Colonic mucosa (tissue), 4 donors: ENCODE measurements at regions not wholly inside any gene's neighbourhood (a gene's known extent, or its start where the extent isn't known, plus 50 kb on each side); places are given as distances from the start of the nearest gene placed in this dataset.

Experiments
- DNase-seq: peaks from one replicate; pipeline ENCODE4 v3.0.0-alpha.2; 2020
- H3K27ac ChIP-seq: fragments of 200-600 bp; one replicate; pipeline ENCODE4 v1.8.0; 2021
- H3K27me3 ChIP-seq: fragments of 200-600 bp; one replicate; pipeline ENCODE4 v1.8.0; 2021
- H3K36me3 ChIP-seq: fragments of 200-600 bp; one replicate; pipeline ENCODE4 v1.8.0; 2021
- H3K4me1 ChIP-seq: fragments of 200-600 bp; one replicate; pipeline ENCODE4 v1.8.0; 2021; ENCODE audit warnings: mild to moderate bottlenecking
- H3K4me3 ChIP-seq: fragments of 200-600 bp; one replicate; pipeline ENCODE4 v1.8.0; 2021
- H3K9ac ChIP-seq, 2 donors: one replicate each; pipeline ENCODE4 v1.7.0; 2013; ENCODE audit warnings: control low read depth in 2 of 2, low read depth in 2 of 2, low read length in 2 of 2
- H3K9me3 ChIP-seq: fragments of 200-600 bp; one replicate; pipeline ENCODE4 v1.8.0; 2021
- intact Hi-C: fragments of 100-400 bp; cut with DNase I; formaldehyde crosslinking; loops from one replicate; pipeline ENCODE4 v1.14.1; 2022
- TF ChIP-seq, protein P1 (sequence below): fragments of 200-600 bp; IDR thresholded peaks from one replicate; pipeline ENCODE4 v1.8.0; 2022; ENCODE audit warnings: antibody characterized with exemption, mild to moderate bottlenecking
- donor health status: healthy.
- donor health status: DM: no; HTN: no; CAD: no.
- donor health status: DM: no; HTN: no; CAD: no.

DNA sequence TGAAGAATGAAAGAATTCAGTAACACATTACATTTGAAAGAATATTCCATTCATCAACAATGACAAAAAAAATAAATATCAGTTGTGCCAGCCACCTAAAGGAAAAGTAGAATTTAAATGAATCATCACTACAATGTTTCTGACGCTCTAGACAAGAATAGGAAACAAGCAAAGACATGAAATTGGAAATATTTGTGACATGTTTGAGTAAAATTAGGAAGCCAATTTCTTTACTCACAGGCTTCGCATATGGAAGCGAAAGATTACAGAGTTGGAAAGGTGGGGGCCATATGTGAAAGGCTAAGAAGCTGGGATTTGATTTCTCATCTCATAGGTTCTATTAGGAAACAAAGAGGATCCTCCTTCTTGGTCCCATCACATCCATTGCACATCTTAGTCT, 279.0 kb downstream of the IPO8 start:
- H3K4me1 ChIP-seq = no peaks in the 10 kb centered on the region
- TF ChIP-seq, protein P1, sequence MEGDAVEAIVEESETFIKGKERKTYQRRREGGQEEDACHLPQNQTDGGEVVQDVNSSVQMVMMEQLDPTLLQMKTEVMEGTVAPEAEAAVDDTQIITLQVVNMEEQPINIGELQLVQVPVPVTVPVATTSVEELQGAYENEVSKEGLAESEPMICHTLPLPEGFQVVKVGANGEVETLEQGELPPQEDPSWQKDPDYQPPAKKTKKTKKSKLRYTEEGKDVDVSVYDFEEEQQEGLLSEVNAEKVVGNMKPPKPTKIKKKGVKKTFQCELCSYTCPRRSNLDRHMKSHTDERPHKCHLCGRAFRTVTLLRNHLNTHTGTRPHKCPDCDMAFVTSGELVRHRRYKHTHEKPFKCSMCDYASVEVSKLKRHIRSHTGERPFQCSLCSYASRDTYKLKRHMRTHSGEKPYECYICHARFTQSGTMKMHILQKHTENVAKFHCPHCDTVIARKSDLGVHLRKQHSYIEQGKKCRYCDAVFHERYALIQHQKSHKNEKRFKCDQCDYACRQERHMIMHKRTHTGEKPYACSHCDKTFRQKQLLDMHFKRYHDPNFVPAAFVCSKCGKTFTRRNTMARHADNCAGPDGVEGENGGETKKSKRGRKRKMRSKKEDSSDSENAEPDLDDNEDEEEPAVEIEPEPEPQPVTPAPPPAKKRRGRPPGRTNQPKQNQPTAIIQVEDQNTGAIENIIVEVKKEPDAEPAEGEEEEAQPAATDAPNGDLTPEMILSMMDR = no peak
- intact Hi-C loops = no loop called here

DNA sequence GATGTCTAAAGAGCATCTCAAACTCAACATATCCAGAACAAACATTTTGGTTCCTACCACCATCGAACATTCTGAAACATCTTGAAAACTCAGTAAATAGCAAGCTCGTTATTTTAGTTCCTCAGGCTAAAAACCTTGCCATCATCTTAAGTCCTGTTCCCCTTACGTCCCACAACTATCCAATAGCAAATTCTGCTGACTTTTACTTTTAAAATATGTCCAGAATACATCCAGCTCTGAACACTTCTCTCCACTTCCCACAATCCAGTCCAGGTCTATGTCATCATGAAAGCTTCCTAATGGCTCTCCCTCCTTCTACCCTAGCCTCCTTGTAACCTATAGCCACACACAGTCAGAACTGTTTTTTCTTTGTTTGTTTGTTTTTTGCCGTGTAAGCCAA, 279.9 kb downstream of the IPO8 start:
- no peak overlapping the region for H3K27ac ChIP-seq
- H3K27me3 ChIP-seq = no peaks in the 10 kb centered on the region
- TF ChIP-seq, protein P1 = no peak
- no peaks in the 10 kb centered on the region for H3K36me3 ChIP-seq
- DNase-seq = no peak
- intact Hi-C loops = no loop called here
- H3K9ac ChIP-seq = no peak overlapping the region
- H3K9me3 ChIP-seq = no peaks in the 10 kb centered on the region
- H3K4me3 ChIP-seq = no peak overlapping the region
- no peaks in the 10 kb centered on the region for H3K4me1 ChIP-seq

More for the DNA sequence above, 279.0 kb downstream of the IPO8 start:
- Histone ChIP-seq H3K4me3 (no peak overlapping the region), H3K9me3 (no peaks in the 10 kb centered on the region), H3K9ac (no peak overlapping the region), H3K27ac (no peak overlapping the region), H3K36me3 (no peaks in the 10 kb centered on the region), H3K27me3 (no peaks in the 10 kb centered on the region)
- no peak for DNase-seq

DNA sequence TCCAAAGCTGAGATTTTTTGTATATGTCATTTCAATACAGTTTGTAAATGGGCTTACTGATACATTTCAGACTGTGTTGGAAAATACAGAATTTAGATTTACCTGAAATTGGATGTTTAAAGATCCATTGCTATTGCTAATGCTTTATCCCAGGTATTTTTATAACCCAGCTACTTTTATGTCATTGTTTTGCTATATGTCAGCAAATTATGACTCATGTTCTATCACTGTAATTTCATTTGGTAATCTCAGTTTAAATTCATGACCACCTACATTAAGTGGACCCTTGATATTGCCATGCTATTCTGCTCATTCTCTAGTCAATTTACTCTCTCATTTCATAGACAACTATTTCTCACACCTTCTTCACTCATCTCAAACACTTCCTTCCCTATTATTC, 281.2 kb downstream of the IPO8 start:
- H3K27ac ChIP-seq = no peak overlapping the region
- H3K9me3 ChIP-seq = no peaks in the 10 kb centered on the region
- intact Hi-C loops = no loop called here
- DNase-seq = no peak
- no peaks in the 10 kb centered on the region for H3K27me3 ChIP-seq
- H3K4me3 ChIP-seq = no peak overlapping the region
- no peaks in the 10 kb centered on the region for H3K36me3 ChIP-seq
- H3K4me1 ChIP-seq = no peaks in the 10 kb centered on the region
- TF ChIP-seq, protein P1 = no peak
- no peak overlapping the region for H3K9ac ChIP-seq

DNA sequence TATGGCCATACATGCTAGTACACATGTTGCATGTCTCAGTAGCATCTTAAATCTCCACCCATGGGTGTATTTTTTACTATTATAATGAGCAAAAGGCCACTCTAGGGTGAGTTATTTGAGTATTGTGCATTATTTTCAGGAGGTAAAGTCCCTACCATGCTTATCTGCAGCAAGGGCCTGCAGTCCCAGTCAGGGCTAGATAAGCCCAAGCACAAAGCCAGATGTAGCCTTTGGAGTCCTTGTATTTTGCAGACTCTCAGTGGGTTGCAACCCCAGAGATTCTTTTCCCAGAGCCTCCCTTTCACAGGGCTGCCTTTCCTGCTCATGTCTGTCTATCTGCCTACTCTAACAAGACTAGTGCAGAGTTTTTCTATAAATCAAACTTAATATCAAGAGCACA, 295.3 kb downstream of the IPO8 start:
- intact Hi-C loops = no loop called here
- Histone ChIP-seq H3K27ac (no peak overlapping the region), H3K4me1 (no peaks in the 10 kb centered on the region), H3K27me3 (no peaks in the 10 kb centered on the region), H3K36me3 (no peaks in the 10 kb centered on the region), H3K9ac (no peak overlapping the region), H3K4me3 (no peak overlapping the region), H3K9me3 (no peaks in the 10 kb centered on the region)
- TF ChIP-seq, protein P1 = no peak
- no peak for DNase-seq

DNA sequence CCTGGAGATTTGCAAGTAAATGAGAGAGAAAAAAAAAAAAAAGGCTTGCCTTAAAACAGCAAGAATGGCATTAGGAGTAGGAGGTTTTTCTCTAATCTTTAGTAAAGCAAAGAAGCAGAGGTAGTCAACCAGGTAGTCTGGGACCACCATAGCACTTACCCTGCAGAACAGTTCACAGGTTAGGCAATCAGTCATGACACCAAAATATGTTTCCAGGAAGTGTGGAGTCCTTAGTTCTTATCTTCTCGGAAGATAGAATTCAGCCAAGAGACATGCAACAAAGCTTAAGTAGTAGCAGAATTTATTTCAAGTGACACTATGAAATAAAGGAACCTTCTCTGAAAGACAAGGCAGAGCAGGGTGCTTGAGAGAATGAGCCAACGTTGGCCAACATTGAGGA, 295.8 kb downstream of the IPO8 start:
- no peaks in the 10 kb centered on the region for H3K27me3 ChIP-seq
- no peaks in the 10 kb centered on the region for H3K36me3 ChIP-seq
- no peaks in the 10 kb centered on the region for H3K9me3 ChIP-seq
- no peak overlapping the region for H3K4me3 ChIP-seq
- TF ChIP-seq, protein P1 = no peak
- no peak overlapping the region for H3K9ac ChIP-seq
- DNase-seq = no peak
- H3K27ac ChIP-seq = no peak overlapping the region
- no peaks in the 10 kb centered on the region for H3K4me1 ChIP-seq
- intact Hi-C loops = no loop called here

DNA sequence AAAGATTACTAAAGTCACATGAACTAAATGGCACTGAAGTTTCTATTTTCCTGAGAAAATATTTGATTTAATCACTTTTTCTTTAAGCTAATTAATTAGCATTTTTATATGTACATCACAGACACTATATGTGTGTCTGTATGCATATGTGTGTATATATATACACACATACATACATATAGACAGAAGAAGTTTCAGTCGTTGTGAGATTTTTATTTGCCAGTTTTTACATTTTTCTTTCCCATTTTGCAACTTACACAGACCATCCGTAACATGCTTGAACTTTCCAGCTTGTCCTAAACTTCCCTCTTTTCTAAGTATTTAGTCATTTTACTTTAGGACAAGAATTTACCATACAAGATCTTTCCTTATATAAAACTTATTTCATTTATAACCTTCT, 299.1 kb downstream of the IPO8 start:
- intact Hi-C loops = no loop called here
- TF ChIP-seq, protein P1 = no peak
- Histone ChIP-seq H3K9me3 (no peaks in the 10 kb centered on the region), H3K4me3 (no peak overlapping the region), H3K27me3 (no peaks in the 10 kb centered on the region), H3K27ac (no peak overlapping the region), H3K9ac (no peak overlapping the region), H3K36me3 (no peaks in the 10 kb centered on the region), H3K4me1 (no peaks in the 10 kb centered on the region)
- no peak for DNase-seq
